GM21723 (cell line): ENCODE measurements at regions not wholly inside any gene's neighbourhood (a gene's known extent, or its start where the extent isn't known, plus 50 kb on each side); places are given as distances from the start of the nearest gene placed in this dataset.
A peak's percentile ranks its signal among the peaks of the same experiment; 100 is the strongest.

Experiments used
- ATAC-seq: cut with Tn5 transposase; IDR thresholded peaks from one replicate; pipeline ENCODE4 v1.9.1; 2021; ENCODE audit warnings: mild to moderate bottlenecking, moderate library complexity; ENCODE audit not compliant: unreplicated experiment

DNA sequence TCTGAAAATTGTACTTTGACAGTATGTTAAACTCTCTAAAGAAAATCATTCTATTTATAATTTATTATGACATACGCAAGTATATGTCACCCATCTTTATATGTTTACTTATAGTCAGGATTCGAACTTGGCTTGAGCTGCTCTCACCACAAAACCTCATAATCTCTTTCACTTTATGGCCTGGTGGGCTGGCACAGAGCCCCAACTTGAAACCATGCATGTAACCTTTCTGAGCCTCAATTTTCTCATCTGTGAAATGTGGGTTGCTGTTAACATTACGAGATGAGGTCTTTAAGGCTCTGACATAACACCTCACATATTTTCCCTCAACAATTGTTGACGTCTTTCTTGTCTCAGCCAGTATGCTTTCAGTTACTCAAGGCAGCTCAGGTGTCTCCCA lies 69.4 kb upstream of the PFN2 start:
- ATAC-seq = no peak

- no peak for ATAC-seq
These were observed 68.1 kb upstream of the PFN2 start for GRCh38 chr3:150038830-150039229.

DNA sequence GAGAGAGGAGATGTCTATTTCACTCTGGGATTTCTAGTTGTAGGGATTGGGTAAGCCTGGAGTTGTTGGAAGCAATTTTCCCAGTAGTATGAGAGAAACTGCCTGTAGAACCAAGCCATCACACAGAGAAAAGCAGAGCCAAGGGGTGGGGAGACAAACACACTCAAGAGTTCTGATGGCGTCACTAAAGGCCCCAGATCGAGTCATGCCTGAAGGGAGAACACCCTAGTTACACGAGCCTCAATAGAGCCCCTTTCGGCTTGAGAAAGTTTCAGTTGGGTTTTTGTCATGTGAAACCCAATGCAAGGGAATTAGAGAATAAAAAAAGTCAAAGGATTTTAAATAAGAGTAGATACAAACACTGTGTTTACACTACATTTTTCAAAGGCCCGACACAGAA lies 66.1 kb upstream of the PFN2 start:
- no peak for ATAC-seq

GRCh38 chr3:150035910-150036612 lies 65.4 kb upstream of the PFN2 start:
- no peak for ATAC-seq

DNA sequence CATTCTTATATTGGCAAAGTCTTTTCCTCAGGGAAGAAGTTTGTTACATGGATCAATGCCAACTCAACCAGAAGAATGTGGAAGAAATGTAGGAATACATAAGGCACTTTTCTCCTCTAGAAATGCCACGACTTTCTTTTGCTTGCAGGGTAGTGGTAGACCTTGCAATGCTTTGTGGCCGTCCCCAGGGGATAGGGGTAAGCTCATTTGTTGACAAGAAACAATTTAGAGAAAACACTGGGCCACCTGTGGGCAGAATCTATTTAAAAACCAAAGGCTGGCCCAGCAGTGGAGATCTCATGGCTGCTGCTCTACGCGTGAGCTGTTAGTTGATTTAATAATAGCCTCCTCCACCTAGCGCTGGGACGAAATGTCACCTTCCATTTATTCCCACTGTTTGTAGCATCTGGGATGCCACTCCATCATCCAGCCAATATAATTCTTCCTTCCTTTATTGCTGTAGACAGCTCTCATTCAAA lies 64.6 kb upstream of the PFN2 start:
- ATAC-seq = no peak

DNA sequence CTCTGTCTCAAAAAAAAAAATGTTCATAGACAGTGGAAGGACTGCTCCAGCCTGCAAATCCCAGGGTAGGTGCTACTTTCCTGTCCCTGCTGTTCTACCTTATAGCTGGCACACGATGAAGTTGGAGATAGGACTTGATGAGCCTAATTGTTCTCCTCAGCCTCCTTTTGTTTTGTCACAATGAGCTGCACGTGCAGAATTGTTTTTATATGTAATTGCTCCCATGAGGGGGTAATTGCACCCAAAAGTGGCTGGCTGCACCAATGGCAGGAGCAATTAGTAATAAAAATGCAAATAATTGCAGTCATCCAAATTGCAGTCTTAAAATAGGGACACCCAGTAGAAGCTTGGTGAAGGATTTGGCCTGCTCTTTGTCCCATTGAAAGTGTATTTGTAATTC lies 63.0 kb upstream of the PFN2 start:
- ATAC-seq = no peak

- ATAC-seq = no peak
These were observed 60.1 kb upstream of the PFN2 start for GRCh38 chr3:150030841-150031240.

GRCh38 chr3:150023239-150023636 lies 52.5 kb upstream of the PFN2 start:
- ATAC-seq = no peak

- ATAC-seq = peak; percentile 81
These were observed 51.9 kb upstream of the PFN2 start for GRCh38 chr3:150022381-150023238.

- ATAC-seq = no peak
These were observed 49.8 kb upstream of the PFN2 start for GRCh38 chr3:150020527-150020926.
